ENCODE measurements at regions not wholly inside any gene's neighbourhood (a gene's known extent, or its start where the extent isn't known, plus 50 kb on each side); places are given as distances from the start of the nearest gene placed in this dataset.
"Not testable (repeated sequence)": the region's sequence is repeated elsewhere in the genome, so short reads cannot be mapped to it uniquely, and the experiment has no call there.

DNA sequence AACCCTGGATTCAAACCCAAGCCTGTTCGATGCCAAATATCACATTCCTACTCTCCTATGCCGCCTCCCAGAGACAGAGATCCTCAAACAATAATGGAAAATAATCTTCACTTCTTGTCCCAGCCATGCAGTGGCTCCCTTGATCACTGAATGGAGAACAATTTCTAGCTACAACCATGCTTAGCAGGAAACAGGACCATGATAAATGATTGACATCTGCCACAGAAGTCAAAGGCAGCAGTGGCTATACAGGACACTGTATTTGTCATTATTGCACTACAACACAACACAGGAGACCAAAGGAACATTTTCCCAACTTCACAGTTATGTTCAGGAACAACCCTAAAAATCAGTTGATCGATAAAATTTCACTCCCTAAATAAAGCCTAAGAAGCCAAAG, 243.3 kb upstream of the SLC7A11 start:
- no peaks in the 10 kb centered on the region for H3K27me3 Mint-ChIP-seq (ENCODE audit: low read depth)
- H3K9me3 Mint-ChIP-seq, result peaks cover 6% of the 10 kb centered on the region
- DNase-seq (ENCODE audit: low read depth, low spot score), result no peak
- TF ChIP-seq, protein P1, sequence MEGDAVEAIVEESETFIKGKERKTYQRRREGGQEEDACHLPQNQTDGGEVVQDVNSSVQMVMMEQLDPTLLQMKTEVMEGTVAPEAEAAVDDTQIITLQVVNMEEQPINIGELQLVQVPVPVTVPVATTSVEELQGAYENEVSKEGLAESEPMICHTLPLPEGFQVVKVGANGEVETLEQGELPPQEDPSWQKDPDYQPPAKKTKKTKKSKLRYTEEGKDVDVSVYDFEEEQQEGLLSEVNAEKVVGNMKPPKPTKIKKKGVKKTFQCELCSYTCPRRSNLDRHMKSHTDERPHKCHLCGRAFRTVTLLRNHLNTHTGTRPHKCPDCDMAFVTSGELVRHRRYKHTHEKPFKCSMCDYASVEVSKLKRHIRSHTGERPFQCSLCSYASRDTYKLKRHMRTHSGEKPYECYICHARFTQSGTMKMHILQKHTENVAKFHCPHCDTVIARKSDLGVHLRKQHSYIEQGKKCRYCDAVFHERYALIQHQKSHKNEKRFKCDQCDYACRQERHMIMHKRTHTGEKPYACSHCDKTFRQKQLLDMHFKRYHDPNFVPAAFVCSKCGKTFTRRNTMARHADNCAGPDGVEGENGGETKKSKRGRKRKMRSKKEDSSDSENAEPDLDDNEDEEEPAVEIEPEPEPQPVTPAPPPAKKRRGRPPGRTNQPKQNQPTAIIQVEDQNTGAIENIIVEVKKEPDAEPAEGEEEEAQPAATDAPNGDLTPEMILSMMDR (conservative IDR thresholded peaks at IDR 0.05), result no peak
- no peaks in the 10 kb centered on the region for H3K36me3 Mint-ChIP-seq (ENCODE audit: low read depth)
- no peak overlapping the region for H3K4me3 Mint-ChIP-seq
- peaks cover 22% of the 10 kb centered on the region for H3K4me1 Mint-ChIP-seq
- no peak overlapping the region for H3K27ac Mint-ChIP-seq (ENCODE audit: unreplicated experiment)

DNA sequence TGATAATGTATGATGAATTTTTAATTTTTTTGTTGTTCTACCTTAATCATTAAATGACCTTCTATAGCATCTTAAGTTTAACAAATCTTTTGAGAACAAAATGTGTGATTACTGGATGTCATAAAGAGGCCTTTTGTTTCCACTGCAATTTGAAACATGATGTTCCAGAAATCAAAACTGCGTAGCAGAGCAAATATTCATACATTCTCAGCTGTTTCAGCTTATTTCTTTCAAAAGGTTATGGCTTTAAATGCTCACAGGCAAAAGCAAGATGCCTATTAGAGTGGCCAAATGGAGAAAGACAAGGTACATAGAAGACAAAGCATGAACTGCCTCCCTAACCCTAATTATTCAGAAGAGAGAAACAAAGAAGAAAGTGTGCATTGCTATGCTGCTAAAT, 233.0 kb upstream of the SLC7A11 start:
- TF ChIP-seq, protein P1 (conservative IDR thresholded peaks at IDR 0.05), result no peak
- no peak for DNase-seq (ENCODE audit: low read depth, low spot score)
- Mint-ChIP-seq H3K27ac (ENCODE audit: unreplicated experiment) (no peak overlapping the region), H3K9me3 (peaks cover 1% of the 10 kb centered on the region), H3K4me3 (no peak overlapping the region), H3K27me3 (ENCODE audit: low read depth) (no peaks in the 10 kb centered on the region), H3K36me3 (ENCODE audit: low read depth) (no peaks in the 10 kb centered on the region), H3K4me1 (peaks cover 15% of the 10 kb centered on the region)

DNA sequence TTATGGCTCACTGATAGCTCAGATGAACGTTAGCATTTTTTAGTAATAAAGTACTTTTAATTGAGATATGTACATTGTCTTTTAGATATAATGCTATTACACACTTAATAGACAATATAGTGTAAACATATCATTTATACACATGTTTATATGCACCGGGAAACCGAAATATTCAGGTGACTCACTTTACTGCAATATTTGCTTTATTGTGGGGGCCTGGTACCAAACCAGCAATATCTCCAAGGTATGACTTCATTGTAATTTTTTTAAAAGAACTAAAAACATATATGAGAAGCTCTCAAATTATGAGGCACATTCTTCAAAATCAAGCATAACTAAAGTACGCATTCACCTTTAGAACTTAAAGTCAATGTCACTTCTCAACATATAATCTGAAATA, 231.2 kb upstream of the SLC7A11 start:
- TF ChIP-seq, protein P1 (conservative IDR thresholded peaks at IDR 0.05), result no peak
- no peak for DNase-seq (ENCODE audit: low read depth, low spot score)
- peaks cover 15% of the 10 kb centered on the region for H3K4me1 Mint-ChIP-seq
- no peaks in the 10 kb centered on the region for H3K27me3 Mint-ChIP-seq (ENCODE audit: low read depth)
- H3K27ac Mint-ChIP-seq (ENCODE audit: unreplicated experiment), result no peak overlapping the region
- no peak overlapping the region for H3K4me3 Mint-ChIP-seq
- H3K9me3 Mint-ChIP-seq, result peaks cover 3% of the 10 kb centered on the region
- H3K36me3 Mint-ChIP-seq (ENCODE audit: low read depth), result no peaks in the 10 kb centered on the region

DNA sequence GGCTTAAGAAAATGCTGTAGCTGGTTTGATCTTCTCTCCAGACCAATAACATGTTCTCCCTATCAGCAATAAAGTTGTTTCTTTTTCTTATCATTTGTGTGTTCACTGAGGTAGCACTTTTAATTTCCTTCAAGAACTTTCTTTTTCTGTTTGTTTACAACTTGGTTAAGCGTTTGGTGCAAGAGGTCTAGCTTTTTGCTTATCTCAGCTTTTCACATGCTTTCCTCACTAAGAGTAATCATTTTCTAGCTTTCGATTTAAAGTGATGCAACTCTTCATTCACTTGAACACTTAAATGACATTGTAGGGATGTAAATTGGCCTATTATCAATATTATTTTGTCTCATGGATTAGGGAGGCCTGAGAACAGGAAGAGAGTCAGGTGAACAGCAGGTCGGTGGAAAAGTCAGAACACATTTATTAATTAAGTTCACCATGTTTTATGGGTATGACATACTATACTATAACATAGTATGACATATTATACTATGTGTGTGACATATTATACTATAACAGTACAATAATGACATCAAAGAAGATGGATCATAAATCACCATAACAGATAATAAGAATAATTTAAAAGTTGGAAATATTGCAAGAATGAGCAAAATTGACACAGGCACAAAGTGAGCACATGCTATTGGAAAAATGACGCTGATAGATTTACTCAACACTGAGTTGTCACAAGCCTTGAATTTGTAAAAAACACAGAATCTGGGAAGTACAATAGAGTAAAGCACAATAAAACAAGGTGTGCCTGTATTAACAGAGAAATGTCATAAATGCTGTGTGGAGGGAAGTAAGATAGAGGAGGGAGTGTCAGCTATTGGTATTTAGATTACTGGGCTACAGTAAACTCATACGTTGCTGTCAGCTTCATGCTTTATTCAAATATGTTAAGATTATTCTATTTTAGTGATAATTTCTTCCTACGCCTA, 218.6 kb upstream of the SLC7A11 start:
- Mint-ChIP-seq H3K9me3 (no peaks in the 10 kb centered on the region), H3K4me3 (no peak overlapping the region), H3K27me3 (ENCODE audit: low read depth) (no peaks in the 10 kb centered on the region), H3K4me1 (peaks cover 5% of the 10 kb centered on the region), H3K27ac (ENCODE audit: unreplicated experiment) (no peak overlapping the region), H3K36me3 (ENCODE audit: low read depth) (no peaks in the 10 kb centered on the region)
- TF ChIP-seq, protein P1 (conservative IDR thresholded peaks at IDR 0.05), result no peak
- DNase-seq (ENCODE audit: low read depth, low spot score), result no peak

DNA sequence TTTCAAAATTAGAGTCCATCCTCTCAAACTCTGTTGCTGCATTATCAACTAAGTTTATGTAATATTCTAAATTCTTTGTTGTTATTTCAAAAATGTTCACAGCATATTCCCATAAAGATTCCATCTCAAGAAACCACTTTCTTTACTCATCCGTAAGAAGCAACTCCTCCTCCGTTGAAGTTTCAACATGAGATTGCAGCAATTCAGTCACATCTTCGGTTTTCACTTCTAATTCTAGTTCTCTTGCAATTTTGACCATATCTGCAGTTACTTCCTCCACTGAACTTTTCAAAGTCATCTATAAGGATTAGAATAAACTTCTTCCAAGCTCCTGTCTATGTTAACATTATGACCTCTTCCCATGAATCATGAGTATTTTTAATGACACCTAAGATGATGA, 216.6 kb upstream of the SLC7A11 start:
- no peaks in the 10 kb centered on the region for H3K36me3 Mint-ChIP-seq (ENCODE audit: low read depth)
- H3K9me3 Mint-ChIP-seq, result no peaks in the 10 kb centered on the region
- H3K27ac Mint-ChIP-seq (ENCODE audit: unreplicated experiment), result no peak overlapping the region
- H3K4me3 Mint-ChIP-seq, result no peak overlapping the region
- TF ChIP-seq, protein P1 (conservative IDR thresholded peaks at IDR 0.05), result no peak
- H3K27me3 Mint-ChIP-seq (ENCODE audit: low read depth), result no peaks in the 10 kb centered on the region
- DNase-seq (ENCODE audit: low read depth, low spot score), result no peak
- H3K4me1 Mint-ChIP-seq, result peaks cover 5% of the 10 kb centered on the region

DNA sequence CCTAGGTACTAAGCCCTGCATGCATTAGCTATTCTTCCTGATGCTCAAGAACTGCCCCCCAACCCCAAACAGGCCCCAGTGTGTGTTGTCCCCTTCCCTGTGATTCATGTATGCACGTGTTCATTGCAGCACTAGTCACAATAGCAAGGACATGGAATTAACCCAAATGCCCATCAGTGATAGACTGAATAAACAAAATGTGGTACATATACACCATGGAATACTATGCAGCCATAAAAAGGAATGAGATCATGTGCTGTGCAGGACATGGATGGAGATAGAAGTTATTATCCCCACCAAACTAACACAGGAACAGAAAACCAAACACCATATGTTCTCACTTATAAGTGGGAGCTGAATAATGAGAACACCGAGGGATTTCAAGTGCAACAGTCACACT, 214.2 kb upstream of the SLC7A11 start:
- DNase-seq (ENCODE audit: low read depth, low spot score); H3K9me3 Mint-ChIP-seq; H3K27ac Mint-ChIP-seq (ENCODE audit: unreplicated experiment); H3K4me3 Mint-ChIP-seq; H3K36me3 Mint-ChIP-seq (ENCODE audit: low read depth); H3K27me3 Mint-ChIP-seq (ENCODE audit: low read depth): not testable (repeated sequence)
- H3K4me1 Mint-ChIP-seq, result peaks cover 17% of the 10 kb centered on the region

Data from neural crest cell (in vitro differentiated cells).